Right lobe of liver (tissue), 4 donors: ENCODE measurements at regions not wholly inside any gene's neighbourhood (a gene's known extent, or its start where the extent isn't known, plus 50 kb on each side); places are given as distances from the start of the nearest gene placed in this dataset.
"Not testable (repeated sequence)": the region's sequence is repeated elsewhere in the genome, so short reads cannot be mapped to it uniquely, and the experiment has no call there.

Experiments used
- POLR2A ChIP-seq: fragments of 450-650 bp; IDR thresholded peaks from one replicate; pipeline ENCODE4 v1.6.1; 2017; ENCODE audit warnings: antibody characterized with exemption, mild to moderate bottlenecking
- TF ChIP-seq, protein P1 (sequence below), 4 donors: fragments of 200-600 bp in 3 of 4; fragments of 450-650 bp in 1 of 4; IDR thresholded peaks; one replicate each; pipeline versions ENCODE4 v1.5.1 to v1.8.0; 2016 to 2022; ENCODE audit warnings: antibody characterized with exemption in 4 of 4, mild to moderate bottlenecking in 2 of 4
- donor health status: DM: no; HTN: no; CAD: no.
- donor health status: DM: no; HTN: no; CAD: no.
- donor health status: DM: no; HTN: yes; CAD: no.

DNA sequence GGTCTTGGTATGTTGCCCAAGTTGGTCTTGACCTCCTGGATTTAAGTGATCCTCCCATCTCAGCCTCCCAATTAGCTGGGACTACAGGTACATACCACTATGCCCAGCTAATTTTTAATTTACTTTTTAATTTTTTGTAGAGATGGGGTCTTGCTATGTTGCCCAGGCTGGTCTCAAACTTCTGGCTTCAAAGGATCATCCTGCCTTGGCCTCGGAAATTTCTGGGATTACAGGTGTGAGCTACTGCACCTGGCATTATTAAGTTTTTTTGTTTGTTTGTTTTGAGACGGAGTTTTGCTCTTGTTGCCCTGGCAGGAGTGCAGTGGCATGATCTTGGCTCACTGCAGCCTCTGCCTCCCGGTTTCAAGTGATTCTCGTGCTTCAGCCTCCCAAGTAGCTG lies 195.7 kb upstream of the HAAO start:
- TF ChIP-seq, protein P1, sequence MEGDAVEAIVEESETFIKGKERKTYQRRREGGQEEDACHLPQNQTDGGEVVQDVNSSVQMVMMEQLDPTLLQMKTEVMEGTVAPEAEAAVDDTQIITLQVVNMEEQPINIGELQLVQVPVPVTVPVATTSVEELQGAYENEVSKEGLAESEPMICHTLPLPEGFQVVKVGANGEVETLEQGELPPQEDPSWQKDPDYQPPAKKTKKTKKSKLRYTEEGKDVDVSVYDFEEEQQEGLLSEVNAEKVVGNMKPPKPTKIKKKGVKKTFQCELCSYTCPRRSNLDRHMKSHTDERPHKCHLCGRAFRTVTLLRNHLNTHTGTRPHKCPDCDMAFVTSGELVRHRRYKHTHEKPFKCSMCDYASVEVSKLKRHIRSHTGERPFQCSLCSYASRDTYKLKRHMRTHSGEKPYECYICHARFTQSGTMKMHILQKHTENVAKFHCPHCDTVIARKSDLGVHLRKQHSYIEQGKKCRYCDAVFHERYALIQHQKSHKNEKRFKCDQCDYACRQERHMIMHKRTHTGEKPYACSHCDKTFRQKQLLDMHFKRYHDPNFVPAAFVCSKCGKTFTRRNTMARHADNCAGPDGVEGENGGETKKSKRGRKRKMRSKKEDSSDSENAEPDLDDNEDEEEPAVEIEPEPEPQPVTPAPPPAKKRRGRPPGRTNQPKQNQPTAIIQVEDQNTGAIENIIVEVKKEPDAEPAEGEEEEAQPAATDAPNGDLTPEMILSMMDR (IDR thresholded peaks at IDR 0.05): not testable (repeated sequence)
- not testable (repeated sequence) for TF ChIP-seq POLR2A
